Astrocyte (in vitro differentiated cells and primary cell): ENCODE measurements at regions not wholly inside any gene's neighbourhood (a gene's known extent, or its start where the extent isn't known, plus 50 kb on each side); places are given as distances from the start of the nearest gene placed in this dataset.
A peak's percentile ranks its signal among the peaks of the same experiment; 100 is the strongest.

Experiments
- DNase-seq: peaks from one replicate; pipeline ENCODE4 v3.0.0-alpha.2; 2010; ENCODE audit warnings: low read depth
- FAIRE-seq: peaks from 2 replicates; lab custom pipeline; 2011; peaks lifted over from hg19 to GRCh38; lab: Jason Lieb, UNC
- H2AFZ ChIP-seq: 2 replicates; pipeline ENCODE4 v1.6.0; 2012; ENCODE audit warnings: low read depth, low read length, inconsistent platforms
- H3K27ac ChIP-seq: 2 replicates; pipeline ENCODE4 v1.5.1; 2011; ENCODE audit warnings: low read depth, low read length, inconsistent platforms
- H3K27me3 ChIP-seq: 2 replicates; pipeline ENCODE4 v1.6.0; 2011; ENCODE audit warnings: low read length, inconsistent platforms; ENCODE audit not compliant: insufficient read depth
- H3K36me3 ChIP-seq: 2 replicates; pipeline ENCODE4 v1.5.1; 2011; ENCODE audit warnings: low read length, inconsistent platforms; ENCODE audit not compliant: insufficient read depth
- H3K4me1 ChIP-seq: 2 replicates; pipeline ENCODE4 v1.5.1; 2011; ENCODE audit warnings: low read length, inconsistent platforms; ENCODE audit not compliant: insufficient read depth
- H3K4me2 ChIP-seq: 2 replicates; pipeline ENCODE4 v1.6.0; 2012; ENCODE audit warnings: low read length, inconsistent platforms
- H3K4me3 ChIP-seq: 2 replicates; pipeline ENCODE4 v1.5.1; 2011; ENCODE audit warnings: low read depth, mild to moderate bottlenecking, low read length, inconsistent platforms; ENCODE audit not compliant: insufficient read depth
- H3K79me2 ChIP-seq: 2 replicates; pipeline ENCODE4 v1.6.0; 2012; ENCODE audit warnings: mild to moderate bottlenecking, low read length, inconsistent platforms; ENCODE audit not compliant: insufficient read depth
- H3K9ac ChIP-seq: 2 replicates; pipeline ENCODE4 v1.6.0; 2012; ENCODE audit warnings: mild to moderate bottlenecking, low read length, inconsistent platforms
- H3K9me3 ChIP-seq: 2 replicates; pipeline ENCODE4 v1.5.1; 2012; ENCODE audit warnings: low read depth, mild to moderate bottlenecking, low read length, inconsistent platforms; ENCODE audit not compliant: insufficient read depth
- H4K20me1 ChIP-seq: 2 replicates; pipeline ENCODE4 v1.6.0; 2012; ENCODE audit warnings: low read length, inconsistent platforms; ENCODE audit not compliant: insufficient read depth
- H3K27ac Mint-ChIP-seq: one replicate; pipeline ENCODE4 v1.8.0; 2021; ENCODE audit warnings: mild to moderate bottlenecking, mixed read lengths; ENCODE audit not compliant: unreplicated experiment
- H3K27me3 Mint-ChIP-seq: one replicate; pipeline ENCODE4 v1.8.0; 2021; ENCODE audit warnings: low read depth, mixed read lengths; ENCODE audit not compliant: unreplicated experiment
- H3K36me3 Mint-ChIP-seq: one replicate; pipeline ENCODE4 v1.8.0; 2021; ENCODE audit warnings: low read depth, mixed read lengths; ENCODE audit not compliant: unreplicated experiment
- H3K4me1 Mint-ChIP-seq: one replicate; pipeline ENCODE4 v1.8.0; 2021; ENCODE audit warnings: low read depth, mixed read lengths; ENCODE audit not compliant: unreplicated experiment
- H3K4me3 Mint-ChIP-seq: one replicate; pipeline ENCODE4 v1.8.0; 2021; ENCODE audit warnings: mild to moderate bottlenecking, moderate library complexity, mixed read lengths; ENCODE audit not compliant: unreplicated experiment
- H3K9me3 Mint-ChIP-seq: one replicate; pipeline ENCODE4 v1.8.0; 2021; ENCODE audit warnings: mild to moderate bottlenecking, mixed read lengths; ENCODE audit not compliant: unreplicated experiment
- CTCF ChIP-seq: IDR thresholded peaks from 2 replicates; pipeline ENCODE4 v1.5.1; 2011; ENCODE audit warnings: low read depth, mild to moderate bottlenecking, inconsistent platforms, low read length, moderate library complexity; ENCODE audit not compliant: insufficient read depth
- EZH2 ChIP-seq: IDR thresholded peaks from 2 replicates; pipeline ENCODE4 v1.6.1; 2012; ENCODE audit warnings: mild to moderate bottlenecking, low read length, inconsistent platforms; ENCODE audit not compliant: insufficient read depth

GRCh38 chr1:170316270-170316669, 170.5 kb downstream of the NTMT2 start:
- FAIRE-seq = no peak
- H3K9ac ChIP-seq = no peak overlapping the region
- H3K27me3 ChIP-seq = no peaks in the 10 kb centered on the region
- peaks cover 3% of the 10 kb centered on the region for H3K9me3 Mint-ChIP-seq
- H3K4me1 ChIP-seq = peaks cover 3% of the 10 kb centered on the region
- no peaks in the 10 kb centered on the region for H3K36me3 ChIP-seq
- H4K20me1 ChIP-seq = no peaks in the 10 kb centered on the region
- H3K4me2 ChIP-seq = no peak overlapping the region
- no peaks in the 10 kb centered on the region for H3K36me3 Mint-ChIP-seq
- no peak overlapping the region for H2AFZ ChIP-seq
- no peaks in the 10 kb centered on the region for H3K79me2 ChIP-seq
- H3K4me3 ChIP-seq = no peak overlapping the region
- H3K9me3 ChIP-seq = no peaks in the 10 kb centered on the region
- H3K27me3 Mint-ChIP-seq = no peaks in the 10 kb centered on the region
- no peak for TF ChIP-seq CTCF
- no peak for TF ChIP-seq EZH2
- H3K27ac ChIP-seq = no peak overlapping the region
- no peak overlapping the region for H3K27ac Mint-ChIP-seq
- no peak overlapping the region for H3K4me3 Mint-ChIP-seq
- peaks cover 25% of the 10 kb centered on the region for H3K4me1 Mint-ChIP-seq
- DNase-seq = peak; percentile 40

GRCh38 chr1:170318141-170318540, 172.4 kb downstream of the NTMT2 start:
- Histone ChIP-seq H3K27ac (no peak overlapping the region), H3K9ac (no peak overlapping the region), H3K4me2 (no peak overlapping the region), H3K4me3 (no peak overlapping the region), H3K79me2 (no peaks in the 10 kb centered on the region), H2AFZ (no peak overlapping the region), H3K27me3 (no peaks in the 10 kb centered on the region), H3K9me3 (no peaks in the 10 kb centered on the region), H3K4me1 (peaks cover 4% of the 10 kb centered on the region), H3K36me3 (no peaks in the 10 kb centered on the region), H4K20me1 (no peaks in the 10 kb centered on the region)
- FAIRE-seq (no peak), DNase-seq (peak; percentile 49)
- TF ChIP-seq EZH2 (no peak), CTCF (no peak)
- no peaks in the 10 kb centered on the region for H3K27me3 Mint-ChIP-seq
- peaks cover 30% of the 10 kb centered on the region for H3K4me1 Mint-ChIP-seq
- no peaks in the 10 kb centered on the region for H3K36me3 Mint-ChIP-seq
- H3K27ac Mint-ChIP-seq = no peak overlapping the region
- H3K4me3 Mint-ChIP-seq = no peak overlapping the region
- H3K9me3 Mint-ChIP-seq = peaks cover 3% of the 10 kb centered on the region

- peaks cover 4% of the 10 kb centered on the region for H3K4me1 ChIP-seq
- Mint-ChIP-seq H3K27ac (no peak overlapping the region), H3K9me3 (peaks cover 5% of the 10 kb centered on the region), H3K36me3 (no peaks in the 10 kb centered on the region), H3K27me3 (no peaks in the 10 kb centered on the region), H3K4me1 (peaks cover 30% of the 10 kb centered on the region), H3K4me3 (no peak overlapping the region)
- H2AFZ ChIP-seq = no peak overlapping the region
- H3K9me3 ChIP-seq = no peaks in the 10 kb centered on the region
- H4K20me1 ChIP-seq = no peaks in the 10 kb centered on the region
- H3K4me2 ChIP-seq = no peak overlapping the region
- no peaks in the 10 kb centered on the region for H3K27me3 ChIP-seq
- no peak for FAIRE-seq
- no peak for TF ChIP-seq EZH2
- TF ChIP-seq CTCF = no peak
- no peak overlapping the region for H3K9ac ChIP-seq
- no peak overlapping the region for H3K4me3 ChIP-seq
- H3K36me3 ChIP-seq = no peaks in the 10 kb centered on the region
- no peak overlapping the region for H3K27ac ChIP-seq
- H3K79me2 ChIP-seq = no peaks in the 10 kb centered on the region
- peak; percentile 47 for DNase-seq
Measured at GRCh38 chr1:170318736-170319135, 173.0 kb downstream of the NTMT2 start.
